ENCODE measurements at regions not wholly inside any gene's neighbourhood (a gene's known extent, or its start where the extent isn't known, plus 50 kb on each side); places are given as distances from the start of the nearest gene placed in this dataset.

DNA sequence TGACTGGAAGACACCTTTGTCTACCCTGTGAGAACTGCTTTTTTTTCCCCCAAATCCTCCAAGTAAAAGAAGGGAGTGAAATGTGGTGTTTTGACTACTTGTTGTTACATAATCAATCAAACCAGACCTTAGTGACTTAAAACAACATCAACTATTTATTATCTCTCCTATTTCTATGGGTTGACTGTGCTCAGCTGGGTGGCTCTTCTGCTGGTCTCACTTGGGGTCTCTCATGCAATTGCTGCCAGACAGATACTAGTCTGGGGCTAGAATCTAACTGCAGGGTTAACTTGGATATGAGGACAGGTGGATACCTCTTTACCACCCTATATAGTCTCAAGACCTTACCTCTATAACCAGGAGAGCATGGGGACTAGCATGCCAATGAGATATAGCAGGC, 141.3 kb downstream of the SALL1 start (continued):
- TF ChIP-seq, protein P1, sequence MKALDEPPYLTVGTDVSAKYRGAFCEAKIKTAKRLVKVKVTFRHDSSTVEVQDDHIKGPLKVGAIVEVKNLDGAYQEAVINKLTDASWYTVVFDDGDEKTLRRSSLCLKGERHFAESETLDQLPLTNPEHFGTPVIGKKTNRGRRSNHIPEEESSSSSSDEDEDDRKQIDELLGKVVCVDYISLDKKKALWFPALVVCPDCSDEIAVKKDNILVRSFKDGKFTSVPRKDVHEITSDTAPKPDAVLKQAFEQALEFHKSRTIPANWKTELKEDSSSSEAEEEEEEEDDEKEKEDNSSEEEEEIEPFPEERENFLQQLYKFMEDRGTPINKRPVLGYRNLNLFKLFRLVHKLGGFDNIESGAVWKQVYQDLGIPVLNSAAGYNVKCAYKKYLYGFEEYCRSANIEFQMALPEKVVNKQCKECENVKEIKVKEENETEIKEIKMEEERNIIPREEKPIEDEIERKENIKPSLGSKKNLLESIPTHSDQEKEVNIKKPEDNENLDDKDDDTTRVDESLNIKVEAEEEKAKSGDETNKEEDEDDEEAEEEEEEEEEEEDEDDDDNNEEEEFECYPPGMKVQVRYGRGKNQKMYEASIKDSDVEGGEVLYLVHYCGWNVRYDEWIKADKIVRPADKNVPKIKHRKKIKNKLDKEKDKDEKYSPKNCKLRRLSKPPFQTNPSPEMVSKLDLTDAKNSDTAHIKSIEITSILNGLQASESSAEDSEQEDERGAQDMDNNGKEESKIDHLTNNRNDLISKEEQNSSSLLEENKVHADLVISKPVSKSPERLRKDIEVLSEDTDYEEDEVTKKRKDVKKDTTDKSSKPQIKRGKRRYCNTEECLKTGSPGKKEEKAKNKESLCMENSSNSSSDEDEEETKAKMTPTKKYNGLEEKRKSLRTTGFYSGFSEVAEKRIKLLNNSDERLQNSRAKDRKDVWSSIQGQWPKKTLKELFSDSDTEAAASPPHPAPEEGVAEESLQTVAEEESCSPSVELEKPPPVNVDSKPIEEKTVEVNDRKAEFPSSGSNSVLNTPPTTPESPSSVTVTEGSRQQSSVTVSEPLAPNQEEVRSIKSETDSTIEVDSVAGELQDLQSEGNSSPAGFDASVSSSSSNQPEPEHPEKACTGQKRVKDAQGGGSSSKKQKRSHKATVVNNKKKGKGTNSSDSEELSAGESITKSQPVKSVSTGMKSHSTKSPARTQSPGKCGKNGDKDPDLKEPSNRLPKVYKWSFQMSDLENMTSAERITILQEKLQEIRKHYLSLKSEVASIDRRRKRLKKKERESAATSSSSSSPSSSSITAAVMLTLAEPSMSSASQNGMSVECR (CRISPR knock-in tag; IDR thresholded peaks at IDR 0.05; ENCODE audit: borderline replicate concordance), result no peak
- TF ChIP-seq HMGA2 (CRISPR knock-in tag; IDR thresholded peaks at IDR 0.05), result no peak
- no peak for TF ChIP-seq RORB (CRISPR knock-in tag; IDR thresholded peaks at IDR 0.05)

DNA sequence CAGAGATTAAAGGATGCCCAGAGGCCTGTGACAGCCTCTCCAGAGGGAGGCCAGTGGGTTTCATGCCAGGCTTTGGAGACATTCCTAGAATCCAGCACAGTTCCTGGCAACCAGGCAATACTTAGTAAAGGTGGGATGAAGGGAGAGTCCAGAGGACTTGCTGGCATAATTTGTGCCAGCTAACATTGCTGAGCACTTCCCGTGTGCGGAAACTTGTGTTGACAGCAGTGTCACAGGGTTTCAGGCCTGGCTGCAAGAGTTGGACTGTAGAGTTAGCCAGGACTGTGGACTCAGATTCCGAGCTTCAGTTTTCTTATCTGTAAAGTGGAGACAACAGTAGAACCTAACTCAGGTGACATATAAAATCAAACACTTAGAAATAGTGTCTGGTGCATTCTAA, 141.7 kb downstream of the SALL1 start:
- CTCF ChIA-PET, result no interaction called here
- Mint-ChIP-seq H3K27me3 (ENCODE audit: low read depth) (peaks cover 3% of the 10 kb centered on the region), H3K9me3 (peaks cover 27% of the 10 kb centered on the region), H3K27ac (no peak overlapping the region), H3K36me3 (peaks cover 3% of the 10 kb centered on the region), H3K4me1 (peaks cover 4% of the 10 kb centered on the region), H3K4me3 (no peak overlapping the region)
- TF ChIP-seq NR2C2 (CRISPR knock-in tag; IDR thresholded peaks at IDR 0.05) (no peak), ZNF425 (CRISPR knock-in tag; conservative IDR thresholded peaks at IDR 0.05) (no peak), ZMAT4 (CRISPR knock-in tag; IDR thresholded peaks at IDR 0.05) (no peak), NFATC4 (CRISPR knock-in tag; IDR thresholded peaks at IDR 0.05) (no peak), ZNF396 (CRISPR knock-in tag; IDR thresholded peaks at IDR 0.05; ENCODE audit: borderline replicate concordance) (no peak), ZNF121 (CRISPR knock-in tag; IDR thresholded peaks at IDR 0.05) (no peak), SOX15 (CRISPR knock-in tag; IDR thresholded peaks at IDR 0.05) (no peak), MYBL2 (CRISPR knock-in tag; IDR thresholded peaks at IDR 0.05) (no peak), TP53 (CRISPR knock-in tag; IDR thresholded peaks at IDR 0.05) (no peak), ESRRA (CRISPR knock-in tag; IDR thresholded peaks at IDR 0.05; ENCODE audit: borderline replicate concordance) (no peak), SP1 (CRISPR knock-in tag; conservative IDR thresholded peaks at IDR 0.05) (no peak), FOXJ3 (CRISPR knock-in tag; IDR thresholded peaks at IDR 0.05; ENCODE audit: borderline replicate concordance) (no peak), RORB (CRISPR knock-in tag; IDR thresholded peaks at IDR 0.05) (no peak), MXD4 (CRISPR knock-in tag; IDR thresholded peaks at IDR 0.05; ENCODE audit: borderline replicate concordance) (no peak), IRF2 (CRISPR knock-in tag; IDR thresholded peaks at IDR 0.05; ENCODE audit: borderline replicate concordance, low read depth) (no peak)
- TF ChIP-seq, protein P2, sequence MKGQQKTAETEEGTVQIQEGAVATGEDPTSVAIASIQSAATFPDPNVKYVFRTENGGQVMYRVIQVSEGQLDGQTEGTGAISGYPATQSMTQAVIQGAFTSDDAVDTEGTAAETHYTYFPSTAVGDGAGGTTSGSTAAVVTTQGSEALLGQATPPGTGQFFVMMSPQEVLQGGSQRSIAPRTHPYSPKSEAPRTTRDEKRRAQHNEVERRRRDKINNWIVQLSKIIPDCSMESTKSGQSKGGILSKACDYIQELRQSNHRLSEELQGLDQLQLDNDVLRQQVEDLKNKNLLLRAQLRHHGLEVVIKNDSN (CRISPR knock-in tag; IDR thresholded peaks at IDR 0.05), result no peak
- TF ChIP-seq, protein P3, sequence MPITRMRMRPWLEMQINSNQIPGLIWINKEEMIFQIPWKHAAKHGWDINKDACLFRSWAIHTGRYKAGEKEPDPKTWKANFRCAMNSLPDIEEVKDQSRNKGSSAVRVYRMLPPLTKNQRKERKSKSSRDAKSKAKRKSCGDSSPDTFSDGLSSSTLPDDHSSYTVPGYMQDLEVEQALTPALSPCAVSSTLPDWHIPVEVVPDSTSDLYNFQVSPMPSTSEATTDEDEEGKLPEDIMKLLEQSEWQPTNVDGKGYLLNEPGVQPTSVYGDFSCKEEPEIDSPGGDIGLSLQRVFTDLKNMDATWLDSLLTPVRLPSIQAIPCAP (CRISPR knock-in tag; IDR thresholded peaks at IDR 0.05), result no peak
- POLR2A ChIA-PET, result no interaction called here
- DNase-seq (ENCODE audit: low spot score), result no peak
- ATAC-seq, result no peak

Measured in WTC11 (cell line).